Progenitor cell of endocrine pancreas (in vitro differentiated cells): ENCODE measurements at regions not wholly inside any gene's neighbourhood (a gene's known extent, or its start where the extent isn't known, plus 50 kb on each side); places are given as distances from the start of the nearest gene placed in this dataset.

Experiments used
- DNase-seq: peaks from one replicate; pipeline ENCODE4 v3.0.0; 2021; ENCODE audit warnings: low spot score; ENCODE audit not compliant: unreplicated experiment
- H3K27ac Mint-ChIP-seq: 2 replicates; pipeline ENCODE4 v1.8.0; 2021; ENCODE audit warnings: mild to moderate bottlenecking, moderate library complexity, mixed read lengths
- H3K27me3 Mint-ChIP-seq: 2 replicates; pipeline ENCODE4 v1.8.0; 2021; ENCODE audit warnings: mixed read lengths
- H3K36me3 Mint-ChIP-seq: 2 replicates; pipeline ENCODE4 v1.8.0; 2022; ENCODE audit warnings: mixed read lengths; ENCODE audit not compliant: insufficient read depth
- H3K4me1 Mint-ChIP-seq: 2 replicates; pipeline ENCODE4 v1.8.0; 2021; ENCODE audit warnings: low read depth, mixed read lengths
- H3K4me3 Mint-ChIP-seq: 2 replicates; pipeline ENCODE4 v1.8.0; 2021; ENCODE audit warnings: low read depth, mild to moderate bottlenecking, moderate library complexity, mixed read lengths
- H3K9me3 Mint-ChIP-seq: 2 replicates; pipeline ENCODE4 v1.8.0; 2021; ENCODE audit warnings: low read depth, mixed read lengths
- TF ChIP-seq, protein P1 (sequence below): fragments of 200-600 bp; sonication (generic); IDR thresholded peaks from one replicate; pipeline ENCODE4 v1.5.0; 2021; ENCODE audit warnings: antibody characterized with exemption, mild to moderate bottlenecking; ENCODE audit not compliant: unreplicated experiment

- TF ChIP-seq, protein P1, sequence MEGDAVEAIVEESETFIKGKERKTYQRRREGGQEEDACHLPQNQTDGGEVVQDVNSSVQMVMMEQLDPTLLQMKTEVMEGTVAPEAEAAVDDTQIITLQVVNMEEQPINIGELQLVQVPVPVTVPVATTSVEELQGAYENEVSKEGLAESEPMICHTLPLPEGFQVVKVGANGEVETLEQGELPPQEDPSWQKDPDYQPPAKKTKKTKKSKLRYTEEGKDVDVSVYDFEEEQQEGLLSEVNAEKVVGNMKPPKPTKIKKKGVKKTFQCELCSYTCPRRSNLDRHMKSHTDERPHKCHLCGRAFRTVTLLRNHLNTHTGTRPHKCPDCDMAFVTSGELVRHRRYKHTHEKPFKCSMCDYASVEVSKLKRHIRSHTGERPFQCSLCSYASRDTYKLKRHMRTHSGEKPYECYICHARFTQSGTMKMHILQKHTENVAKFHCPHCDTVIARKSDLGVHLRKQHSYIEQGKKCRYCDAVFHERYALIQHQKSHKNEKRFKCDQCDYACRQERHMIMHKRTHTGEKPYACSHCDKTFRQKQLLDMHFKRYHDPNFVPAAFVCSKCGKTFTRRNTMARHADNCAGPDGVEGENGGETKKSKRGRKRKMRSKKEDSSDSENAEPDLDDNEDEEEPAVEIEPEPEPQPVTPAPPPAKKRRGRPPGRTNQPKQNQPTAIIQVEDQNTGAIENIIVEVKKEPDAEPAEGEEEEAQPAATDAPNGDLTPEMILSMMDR: no peak
- H3K9me3 Mint-ChIP-seq: no peaks in the 10 kb centered on the region
- peaks cover 36% of the 10 kb centered on the region for H3K27me3 Mint-ChIP-seq
- peaks cover 1% of the 10 kb centered on the region for H3K4me1 Mint-ChIP-seq
- no peak overlapping the region for H3K4me3 Mint-ChIP-seq
- no peak overlapping the region for H3K27ac Mint-ChIP-seq
- H3K36me3 Mint-ChIP-seq: no peaks in the 10 kb centered on the region
- no peak for DNase-seq
These were observed 131.6 kb upstream of the CACNA1E start for GRCh38 chr1:181351740-181352139.

DNA sequence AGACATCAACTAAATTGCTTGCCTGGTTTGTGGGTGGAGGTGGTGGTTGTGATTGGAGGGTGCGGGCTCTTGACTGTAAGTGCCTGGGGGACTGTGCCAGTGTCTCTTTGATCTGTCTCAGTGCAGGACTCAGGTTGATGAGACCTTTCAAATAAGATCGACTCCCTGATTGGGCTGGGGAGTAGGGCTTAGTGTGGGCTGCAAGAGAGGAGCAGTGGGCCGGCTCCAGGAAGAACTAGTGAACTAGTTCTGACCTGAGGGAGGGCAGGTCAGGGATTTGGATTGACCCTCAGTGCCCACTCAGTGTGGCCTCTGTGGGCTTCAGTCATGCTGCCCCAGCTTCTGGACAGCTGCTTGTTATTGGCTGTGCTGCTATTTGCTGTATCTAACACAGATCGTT, 130.6 kb upstream of the CACNA1E start:
- Mint-ChIP-seq H3K27ac (no peak overlapping the region), H3K4me1 (peaks cover 1% of the 10 kb centered on the region), H3K9me3 (no peaks in the 10 kb centered on the region), H3K4me3 (no peak overlapping the region), H3K36me3 (no peaks in the 10 kb centered on the region), H3K27me3 (peaks cover 35% of the 10 kb centered on the region)
- no peak for DNase-seq
- TF ChIP-seq, protein P1: no peak

DNA sequence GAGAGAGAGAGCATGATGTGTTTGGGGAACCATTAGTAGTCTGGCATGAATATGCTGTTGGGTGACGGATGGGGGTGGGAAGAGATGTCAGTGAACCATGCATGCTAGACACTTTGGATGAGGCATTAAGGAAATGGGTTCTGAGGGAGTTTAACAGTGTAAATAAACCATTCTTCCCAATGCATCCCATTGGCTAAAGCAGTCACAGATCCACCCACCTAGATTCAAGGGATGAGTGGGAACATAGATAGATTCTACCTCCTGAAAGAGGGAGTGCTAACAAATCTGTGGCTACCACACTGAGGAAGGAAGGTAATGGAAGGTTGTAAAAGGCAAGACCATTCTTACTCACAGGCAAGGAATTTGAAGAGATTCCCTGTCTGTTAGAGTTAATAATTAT, 129.8 kb upstream of the CACNA1E start:
- TF ChIP-seq, protein P1: no peak
- H3K36me3 Mint-ChIP-seq: no peaks in the 10 kb centered on the region
- peaks cover 35% of the 10 kb centered on the region for H3K27me3 Mint-ChIP-seq
- peaks cover 1% of the 10 kb centered on the region for H3K4me1 Mint-ChIP-seq
- no peak overlapping the region for H3K4me3 Mint-ChIP-seq
- no peak overlapping the region for H3K27ac Mint-ChIP-seq
- H3K9me3 Mint-ChIP-seq: no peaks in the 10 kb centered on the region
- DNase-seq: no peak

DNA sequence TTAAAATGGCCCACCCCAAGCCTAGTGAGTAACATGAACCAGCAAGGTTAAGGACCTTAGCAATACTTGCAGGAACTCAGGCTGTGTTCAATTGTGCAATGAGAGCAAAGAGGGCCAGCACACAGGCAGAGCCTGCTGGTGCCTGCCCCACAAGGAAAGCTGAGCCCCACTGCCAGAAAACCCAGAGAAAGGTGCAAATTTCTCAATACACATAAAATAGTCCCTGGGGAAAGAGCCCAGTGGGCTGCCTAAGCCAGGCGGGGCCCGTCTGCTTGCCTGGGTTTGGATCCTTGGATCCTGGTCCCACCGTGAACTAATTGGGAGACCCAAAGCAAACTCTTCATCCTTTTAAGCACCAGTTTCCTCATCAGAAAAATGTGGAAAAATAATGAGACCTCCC, 128.5 kb upstream of the CACNA1E start:
- H3K36me3 Mint-ChIP-seq: no peaks in the 10 kb centered on the region
- no peaks in the 10 kb centered on the region for H3K9me3 Mint-ChIP-seq
- TF ChIP-seq, protein P1: no peak
- peaks cover 34% of the 10 kb centered on the region for H3K27me3 Mint-ChIP-seq
- peaks cover 1% of the 10 kb centered on the region for H3K4me1 Mint-ChIP-seq
- DNase-seq: no peak
- H3K27ac Mint-ChIP-seq: no peak overlapping the region
- no peak overlapping the region for H3K4me3 Mint-ChIP-seq

DNA sequence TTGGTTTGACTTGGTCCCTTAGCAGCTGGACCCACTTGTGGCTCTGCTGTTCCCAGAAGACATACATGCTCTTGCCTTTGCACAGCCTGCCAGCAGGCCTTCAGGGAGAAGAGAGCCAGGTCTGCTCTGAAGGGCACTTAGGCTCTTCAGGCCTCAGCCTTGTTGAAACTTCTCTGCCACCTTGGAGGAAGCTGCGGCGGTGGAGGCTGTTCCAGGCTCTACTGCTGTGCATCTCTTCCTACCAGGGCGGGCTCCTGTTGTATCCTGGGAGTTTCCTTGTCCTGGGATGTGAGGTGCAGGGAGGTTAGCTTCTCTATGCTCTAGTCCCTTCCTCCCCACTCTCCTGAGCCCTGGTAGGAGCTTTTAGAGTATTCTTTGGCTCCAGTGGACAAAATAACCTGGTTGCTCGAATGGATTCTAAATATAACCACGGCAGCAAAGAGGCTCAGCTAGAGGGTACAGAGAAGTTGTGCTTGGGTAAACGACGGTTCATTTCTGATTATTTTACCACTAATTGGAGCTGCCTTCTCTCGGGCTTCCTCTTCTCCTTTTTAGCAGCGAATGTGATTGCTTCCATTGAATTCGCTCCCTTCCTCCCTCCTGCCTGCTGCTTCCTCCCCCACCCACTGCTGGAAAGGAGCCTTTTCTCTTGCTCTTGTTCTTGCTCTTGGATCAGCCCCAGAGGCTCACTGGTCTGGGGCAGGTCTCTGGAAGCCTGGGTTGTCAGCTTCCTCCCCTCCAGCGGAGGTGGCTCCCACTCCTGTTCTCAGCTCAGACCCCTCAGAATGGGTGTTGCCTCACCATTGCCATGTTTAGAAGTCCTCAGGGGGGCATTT, 126.6 kb upstream of the CACNA1E start:
- H3K4me1 Mint-ChIP-seq: no peaks in the 10 kb centered on the region
- no peak overlapping the region for H3K27ac Mint-ChIP-seq
- no peaks in the 10 kb centered on the region for H3K36me3 Mint-ChIP-seq
- no peaks in the 10 kb centered on the region for H3K9me3 Mint-ChIP-seq
- peaks cover 39% of the 10 kb centered on the region for H3K27me3 Mint-ChIP-seq
- H3K4me3 Mint-ChIP-seq: no peak overlapping the region
- DNase-seq: no peak
- TF ChIP-seq, protein P1: no peak
